ENCODE measurements at regions not wholly inside any gene's neighbourhood (a gene's known extent, or its start where the extent isn't known, plus 50 kb on each side); places are given as distances from the start of the nearest gene placed in this dataset.

GRCh38 chr6:19159561-19159960, 677.6 kb upstream of the ID4 start (continued):
- TF ChIP-seq RFX5 (IDR thresholded peaks at IDR 0.05; ENCODE audit: borderline replicate concordance, low read depth, low read length) = no peak
- no peak for TF ChIP-seq YY1 (IDR thresholded peaks at IDR 0.05; ENCODE audit: low read depth, low read length)
- no peak for TF ChIP-seq GABPA (IDR thresholded peaks at IDR 0.05; ENCODE audit: borderline replicate concordance, insufficient read depth, low read length)
- TF ChIP-seq SAP30 (IDR thresholded peaks at IDR 0.05; ENCODE audit: insufficient read depth, insufficient replicate concordance, low read length) = no peak

Data from H1 (cell line).